Astrocyte of the spinal cord (primary cell): ENCODE measurements at regions not wholly inside any gene's neighbourhood (a gene's known extent, or its start where the extent isn't known, plus 50 kb on each side); places are given as distances from the start of the nearest gene placed in this dataset.
"Not testable (repeated sequence)": the region's sequence is repeated elsewhere in the genome, so short reads cannot be mapped to it uniquely, and the experiment has no call there.

Source experiments
- DNase-seq: peaks from one replicate; pipeline ENCODE4 v3.0.0; 2011; ENCODE audit warnings: low read depth, low spot score
- H3K4me3 ChIP-seq: 2 replicates; pipeline ENCODE4 v1.5.1; 2011; ENCODE audit warnings: low read depth, mild to moderate bottlenecking, low read length, moderate library complexity
- in situ Hi-C: cut with HindIII; loops from 2 replicates; pipeline ENCODE4 v1.10.0; 2017; ENCODE audit warnings: low sequenced_read_pairs
- TF ChIP-seq, protein P1 (sequence below): IDR thresholded peaks from 2 replicates; pipeline ENCODE4 v1.5.1; 2012; ENCODE audit warnings: low read depth, mild to moderate bottlenecking, low read length, inconsistent platforms

DNA sequence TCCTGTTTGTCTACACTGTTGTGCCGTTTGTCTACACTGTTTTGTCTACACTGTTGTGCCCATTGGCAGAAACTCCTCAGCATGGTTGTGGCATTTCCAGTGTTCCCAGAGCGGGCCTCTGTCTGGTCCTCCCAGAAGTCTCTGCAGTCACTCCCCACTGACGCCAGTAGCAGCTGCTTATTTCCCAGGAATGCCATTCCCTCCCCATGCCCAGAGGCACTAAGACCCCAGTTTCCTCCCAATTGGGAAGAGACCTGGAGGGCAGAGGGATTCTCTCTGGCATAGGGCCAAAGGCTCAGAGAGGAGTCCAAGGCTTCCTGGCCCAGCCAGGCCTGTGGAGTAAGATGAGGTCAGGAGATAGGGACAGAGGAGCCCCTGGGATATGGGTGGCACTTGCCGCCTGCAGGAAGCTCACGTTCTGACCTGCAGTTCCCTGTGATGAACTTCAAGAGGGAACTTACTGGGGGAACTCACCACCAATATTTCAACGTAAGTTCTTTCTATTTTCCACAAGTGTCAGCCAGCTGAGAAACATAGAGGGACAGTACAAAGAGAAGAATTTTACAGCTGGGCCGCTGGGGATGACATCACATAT, 69.1 kb downstream of the TNFAIP2 start:
- TF ChIP-seq, protein P1, sequence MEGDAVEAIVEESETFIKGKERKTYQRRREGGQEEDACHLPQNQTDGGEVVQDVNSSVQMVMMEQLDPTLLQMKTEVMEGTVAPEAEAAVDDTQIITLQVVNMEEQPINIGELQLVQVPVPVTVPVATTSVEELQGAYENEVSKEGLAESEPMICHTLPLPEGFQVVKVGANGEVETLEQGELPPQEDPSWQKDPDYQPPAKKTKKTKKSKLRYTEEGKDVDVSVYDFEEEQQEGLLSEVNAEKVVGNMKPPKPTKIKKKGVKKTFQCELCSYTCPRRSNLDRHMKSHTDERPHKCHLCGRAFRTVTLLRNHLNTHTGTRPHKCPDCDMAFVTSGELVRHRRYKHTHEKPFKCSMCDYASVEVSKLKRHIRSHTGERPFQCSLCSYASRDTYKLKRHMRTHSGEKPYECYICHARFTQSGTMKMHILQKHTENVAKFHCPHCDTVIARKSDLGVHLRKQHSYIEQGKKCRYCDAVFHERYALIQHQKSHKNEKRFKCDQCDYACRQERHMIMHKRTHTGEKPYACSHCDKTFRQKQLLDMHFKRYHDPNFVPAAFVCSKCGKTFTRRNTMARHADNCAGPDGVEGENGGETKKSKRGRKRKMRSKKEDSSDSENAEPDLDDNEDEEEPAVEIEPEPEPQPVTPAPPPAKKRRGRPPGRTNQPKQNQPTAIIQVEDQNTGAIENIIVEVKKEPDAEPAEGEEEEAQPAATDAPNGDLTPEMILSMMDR: no peak
- in situ Hi-C loops: no loop called here
- no peak overlapping the region for H3K4me3 ChIP-seq
- DNase-seq: no peak

DNA sequence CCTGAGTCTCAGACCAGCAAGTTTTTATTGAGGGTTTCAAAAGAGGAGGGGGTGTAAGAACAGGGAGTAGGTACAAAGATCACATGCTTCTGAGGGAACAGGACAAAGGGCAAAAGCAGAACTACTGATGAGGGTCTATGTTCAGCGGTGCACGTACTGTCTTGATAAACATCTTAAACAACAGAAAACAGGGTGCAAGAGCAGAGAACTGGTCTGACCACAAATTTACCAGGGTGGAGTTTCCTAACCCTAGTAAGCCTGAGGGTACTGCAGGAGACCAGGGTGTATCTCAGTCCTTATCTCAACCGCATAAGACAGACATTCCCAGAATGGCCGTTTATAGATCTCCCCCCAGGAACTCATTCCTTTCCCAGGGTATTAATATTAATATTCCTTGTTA, 69.6 kb downstream of the TNFAIP2 start:
- in situ Hi-C loops, DNase-seq, H3K4me3 ChIP-seq: not testable (repeated sequence)

DNA sequence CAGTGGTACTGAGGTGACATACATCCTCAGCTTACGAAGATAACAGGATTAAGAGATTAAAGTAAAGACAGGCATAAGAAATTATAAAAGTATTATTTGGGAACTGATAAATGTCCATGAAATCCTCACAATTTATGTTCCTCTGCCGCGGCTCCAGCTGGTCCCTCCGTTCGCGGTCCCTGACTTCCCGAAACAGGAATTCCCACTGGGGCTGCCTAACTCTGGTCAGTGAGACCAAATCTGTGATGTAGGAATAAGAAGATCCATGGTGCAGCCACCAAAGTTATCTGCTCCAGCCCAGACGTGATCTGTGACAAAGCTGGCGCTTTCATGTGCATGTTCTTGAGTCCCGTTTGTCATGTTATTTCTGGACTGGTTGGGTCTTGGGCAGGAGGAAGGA, 70.2 kb downstream of the TNFAIP2 start:
- H3K4me3 ChIP-seq, in situ Hi-C loops, DNase-seq: not testable (repeated sequence)

GRCh38 chr14:103194256-103195045, 71.2 kb downstream of the TNFAIP2 start:
- DNase-seq: no peak
- no peak overlapping the region for H3K4me3 ChIP-seq
- TF ChIP-seq, protein P1: no peak
- in situ Hi-C loops: no loop called here

DNA sequence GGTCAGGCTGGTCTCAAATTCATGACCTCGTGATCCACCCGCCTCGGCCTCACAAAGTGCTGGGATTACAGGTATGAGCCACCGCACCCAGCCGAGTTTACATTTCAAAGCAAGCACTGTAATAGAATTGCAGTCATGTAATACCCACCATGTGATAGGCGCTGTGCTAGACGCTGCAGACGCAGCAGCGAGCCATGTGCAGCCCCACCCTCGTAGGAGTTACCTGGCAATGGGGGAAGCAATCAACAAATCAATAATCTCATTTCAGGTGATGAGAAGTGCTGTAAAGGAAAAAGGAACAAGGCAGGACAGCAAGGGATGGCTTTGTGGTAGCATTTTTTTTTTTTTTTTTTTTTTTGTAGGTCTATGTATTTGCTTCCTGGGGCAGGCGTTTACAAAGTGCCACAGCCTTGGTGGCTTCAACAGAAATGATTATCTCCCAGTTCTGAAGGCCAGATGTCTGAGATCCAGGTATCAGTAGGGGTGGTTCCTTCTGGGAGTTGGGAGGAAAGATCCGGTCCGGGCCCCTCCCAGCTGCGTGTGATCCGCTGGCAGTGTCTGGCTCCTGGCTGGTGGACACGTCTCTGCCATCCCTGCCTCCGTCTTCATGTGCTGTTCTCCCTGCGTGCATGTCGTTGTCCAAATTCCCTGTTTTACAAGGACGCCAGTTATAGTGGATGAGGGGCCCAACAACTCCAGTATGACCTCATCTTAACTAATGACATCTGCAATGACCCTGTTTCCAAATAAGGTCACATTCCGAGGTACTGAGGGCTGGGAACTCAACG, 72.8 kb downstream of the TNFAIP2 start:
- TF ChIP-seq, protein P1: no peak
- in situ Hi-C loops: no loop called here
- no peak overlapping the region for H3K4me3 ChIP-seq

DNA sequence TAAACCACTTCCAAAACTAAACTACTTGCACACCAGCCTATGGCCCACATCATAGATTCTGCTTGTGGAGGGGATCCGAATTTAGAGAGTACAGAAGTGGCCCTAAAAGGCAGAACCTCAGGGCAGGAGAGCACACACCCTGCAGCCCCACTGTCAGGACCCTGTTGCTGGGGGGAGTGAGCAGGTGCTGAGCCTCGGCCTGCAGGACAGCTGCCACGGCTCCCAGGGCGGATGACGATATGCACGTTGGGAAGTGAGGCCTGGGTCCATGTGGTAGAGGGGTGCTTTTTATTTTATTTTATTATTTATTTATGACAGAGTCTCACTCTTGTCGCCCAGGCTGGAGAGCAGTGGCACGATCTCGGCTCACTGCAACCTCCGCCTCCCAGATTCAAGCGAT, 73.5 kb downstream of the TNFAIP2 start:
- no peak for DNase-seq
- in situ Hi-C loops: no loop called here
- TF ChIP-seq, protein P1: no peak
- no peak overlapping the region for H3K4me3 ChIP-seq

More for the DNA sequence above, 72.8 kb downstream of the TNFAIP2 start:
- no peak for DNase-seq

DNA sequence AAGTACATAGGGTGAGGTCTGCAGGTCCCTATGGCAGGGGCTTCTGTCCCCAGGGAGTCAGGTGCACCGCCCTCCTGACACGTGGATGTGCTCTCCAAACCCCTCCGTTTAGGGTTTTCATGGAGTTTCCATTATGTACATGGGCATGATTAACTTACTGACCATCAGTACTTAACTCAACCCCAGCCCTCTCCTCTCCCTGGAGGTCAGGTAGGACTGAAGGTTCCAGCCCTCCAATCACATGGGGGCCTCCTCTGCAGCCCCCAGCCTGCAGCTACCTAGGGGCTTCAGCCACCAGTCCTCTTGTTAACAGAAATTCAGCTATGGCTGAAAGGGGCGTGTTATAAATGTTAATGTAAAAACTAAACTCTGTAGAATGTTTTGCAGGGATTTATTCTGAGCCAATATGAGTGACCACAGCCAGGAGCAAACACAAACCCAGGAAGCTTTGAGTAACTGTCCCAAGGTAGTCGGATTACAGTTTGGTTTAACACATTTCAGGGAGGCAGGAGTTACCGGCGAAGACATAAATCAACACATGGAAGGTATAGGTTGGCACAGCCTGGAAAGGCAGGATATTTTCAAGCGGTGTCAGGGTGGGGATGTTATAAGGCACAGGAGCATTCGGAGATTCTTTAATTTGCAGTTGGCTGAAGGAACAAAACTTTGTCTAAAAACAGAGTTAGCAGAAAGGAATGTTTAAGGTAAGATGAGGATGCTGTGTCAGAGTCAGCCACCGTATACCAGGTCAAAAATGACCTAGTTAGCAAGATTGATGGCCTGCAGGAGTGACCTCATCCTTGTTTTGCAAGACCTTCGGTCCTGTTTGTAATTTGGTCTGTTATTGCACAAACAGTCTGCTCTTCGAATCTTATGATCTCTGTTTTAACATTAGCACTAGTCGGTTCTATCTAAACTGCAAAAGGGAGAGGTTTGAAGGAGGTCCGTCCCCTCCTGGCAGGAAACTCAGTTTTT, 75.2 kb downstream of the TNFAIP2 start:
- in situ Hi-C loops: no loop called here
- TF ChIP-seq, protein P1: no peak
- no peak overlapping the region for H3K4me3 ChIP-seq
- DNase-seq: no peak
